H4 (cell line): ENCODE measurements at regions not wholly inside any gene's neighbourhood (a gene's known extent, or its start where the extent isn't known, plus 50 kb on each side); places are given as distances from the start of the nearest gene placed in this dataset.
A peak's percentile ranks its signal among the peaks of the same experiment; 100 is the strongest.
"Not testable (repeated sequence)": the region's sequence is repeated elsewhere in the genome, so short reads cannot be mapped to it uniquely, and the experiment has no call there.

Experiments used
- DNase-seq: peaks from one replicate; pipeline ENCODE4 v3.0.0-alpha.2; 2015; ENCODE audit warnings: low spot score

- DNase-seq, result peak; percentile 86
Observed at GRCh38 chr7:53596230-53596629, 560.8 kb downstream of the POM121L12 start.

DNA sequence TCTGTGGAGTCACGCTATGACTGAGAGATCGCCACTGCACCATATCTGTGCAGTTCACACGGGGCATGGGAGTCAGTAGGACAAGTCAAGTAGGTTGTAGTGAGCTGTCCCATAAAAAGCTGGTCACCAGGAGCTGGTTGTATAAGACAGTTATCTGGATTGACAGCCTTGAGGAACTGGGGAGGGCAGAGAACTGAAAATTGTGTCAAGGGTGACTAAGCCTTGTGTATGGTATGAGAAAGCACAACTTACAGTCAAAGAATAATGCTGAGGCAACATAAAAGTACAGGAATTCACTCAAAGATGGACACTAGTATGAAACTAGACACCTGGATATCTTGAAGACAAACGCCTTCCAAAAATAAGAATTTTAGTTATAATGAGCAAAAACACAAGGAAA is 564.9 kb downstream of the POM121L12 start:
- no peak for DNase-seq

GRCh38 chr7:53602817-53603418 is 567.5 kb downstream of the POM121L12 start:
- peak; percentile 45 for DNase-seq

- no peak for DNase-seq
Observed at GRCh38 chr7:53603461-53603860, 568.0 kb downstream of the POM121L12 start.

DNA sequence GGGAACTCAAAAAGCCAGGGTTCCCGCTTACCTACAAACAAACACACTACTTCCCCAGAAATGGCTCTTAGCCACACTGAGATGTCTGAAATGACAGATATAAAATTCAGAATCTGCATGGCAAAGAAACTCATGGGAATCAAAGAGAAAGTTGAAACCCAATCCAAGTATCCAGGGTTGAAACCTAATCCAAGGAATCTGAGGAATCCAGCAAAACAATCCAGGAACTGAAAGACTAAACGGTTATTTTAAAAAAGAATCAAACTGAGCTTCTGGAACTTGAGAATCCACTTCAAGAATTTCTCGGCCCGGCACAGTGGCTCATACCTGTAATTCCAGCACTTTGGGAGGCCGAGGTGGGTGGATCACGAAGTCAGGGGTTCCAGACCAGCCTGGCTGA is 568.8 kb downstream of the POM121L12 start:
- DNase-seq, result no peak

- no peak for DNase-seq
Observed at GRCh38 chr7:53607961-53608360, 572.5 kb downstream of the POM121L12 start.

DNA sequence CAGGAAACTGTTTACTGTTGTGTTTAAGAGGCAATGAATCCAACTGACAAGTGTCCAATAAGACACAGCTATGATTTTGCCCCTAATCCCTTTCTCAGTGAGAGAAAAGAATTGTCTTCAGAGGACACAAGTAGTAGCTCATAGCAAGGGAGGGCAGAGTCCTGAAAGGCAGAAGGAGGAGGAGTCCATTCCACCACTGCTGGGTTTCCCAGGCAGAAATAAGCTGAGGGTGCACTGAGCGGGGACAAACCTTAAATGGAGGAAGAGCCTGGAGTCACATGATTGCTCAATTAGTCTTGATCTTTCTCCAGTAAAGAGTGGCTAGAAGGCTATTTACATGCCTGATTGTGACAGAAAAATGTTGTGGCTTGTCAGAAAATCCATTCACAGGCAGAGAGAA is 573.8 kb downstream of the POM121L12 start:
- DNase-seq, result no peak

DNA sequence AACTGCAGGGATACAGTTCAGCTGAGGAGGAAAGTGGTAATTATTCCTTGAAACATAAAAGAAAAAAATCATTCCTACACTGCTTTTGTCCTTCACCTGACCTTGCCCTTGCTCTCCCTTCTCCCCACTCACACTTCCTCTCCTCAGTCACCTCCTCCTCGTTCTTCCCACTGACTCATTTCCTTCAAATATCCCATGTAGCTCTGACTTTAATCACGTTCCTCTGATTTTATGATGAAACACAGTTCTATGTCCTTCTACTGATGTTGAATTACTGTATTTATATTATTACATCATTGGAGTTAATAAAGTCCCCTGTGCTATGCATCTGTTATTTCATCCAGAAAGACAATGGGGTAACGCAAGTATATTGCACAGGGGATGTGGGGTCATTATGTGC is 575.6 kb downstream of the POM121L12 start:
- no peak for DNase-seq

GRCh38 chr7:53624356-53624755 is 588.9 kb downstream of the POM121L12 start:
- DNase-seq, result no peak

DNA sequence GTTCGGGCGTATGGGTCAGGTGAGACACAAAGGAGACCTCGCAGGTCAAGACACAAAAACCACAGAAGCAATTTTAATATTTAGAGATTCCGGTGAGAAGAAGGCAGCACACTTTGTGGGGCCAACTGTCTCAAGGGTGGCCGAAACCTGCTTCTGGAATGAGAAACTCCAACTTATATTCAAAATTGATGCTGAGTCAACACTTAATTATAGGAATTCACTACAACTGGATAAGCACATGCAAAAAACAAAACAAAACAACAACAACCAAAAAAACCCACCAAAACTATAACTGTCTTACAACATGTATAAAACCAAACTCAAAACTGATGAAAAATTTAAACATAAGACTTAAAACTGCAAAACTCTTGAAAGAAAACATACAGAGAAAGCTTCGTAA is 593.3 kb downstream of the POM121L12 start:
- no peak for DNase-seq

- DNase-seq, result not testable (repeated sequence)
Observed at GRCh38 chr7:53635251-53635650, 599.8 kb downstream of the POM121L12 start.

- DNase-seq, result no peak
Observed at GRCh38 chr7:53638517-53638916, 603.1 kb downstream of the POM121L12 start.

GRCh38 chr7:53641091-53641490 is 605.7 kb downstream of the POM121L12 start:
- DNase-seq, result no peak

DNA sequence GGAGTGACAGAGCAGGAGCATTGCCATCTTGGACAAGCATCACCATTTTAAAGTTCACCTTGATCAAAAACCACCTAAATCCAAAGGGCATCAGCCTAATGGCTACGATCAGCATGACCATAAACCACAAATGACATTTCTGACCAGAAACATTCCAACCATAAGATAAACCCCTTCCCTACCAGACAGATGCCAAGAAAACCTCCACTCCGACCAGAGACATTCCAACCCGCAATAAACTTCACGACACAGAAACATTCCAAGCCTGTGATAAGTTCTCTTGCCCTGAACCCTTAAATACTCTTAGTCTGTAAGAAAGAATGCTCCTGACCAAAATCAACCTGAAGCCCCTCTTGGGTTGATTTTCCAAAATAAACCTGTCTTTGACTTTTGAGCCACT is 606.9 kb downstream of the POM121L12 start:
- peak; percentile 18 for DNase-seq

- no peak for DNase-seq
Observed at GRCh38 chr7:53642866-53643265, 607.4 kb downstream of the POM121L12 start.

GRCh38 chr7:53656881-53657280 is 621.4 kb downstream of the POM121L12 start:
- no peak for DNase-seq

DNA sequence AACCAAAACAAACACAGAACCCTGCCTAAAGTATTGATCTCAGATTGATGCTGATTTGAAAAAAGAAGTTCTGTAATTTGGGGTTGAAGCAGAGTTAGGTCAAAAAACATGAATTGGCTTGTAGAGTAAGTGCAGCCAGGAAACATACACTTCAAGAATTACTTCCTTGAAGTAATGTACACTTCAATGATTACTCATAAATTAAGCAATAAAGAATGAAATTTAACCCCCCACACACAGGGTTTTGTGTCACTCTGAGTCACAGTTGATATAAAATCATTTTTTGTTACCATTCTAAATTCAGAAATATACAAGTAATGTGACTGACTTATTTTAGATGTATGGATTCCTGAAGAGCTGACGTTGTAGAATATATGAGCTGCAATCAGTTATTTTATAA is 622.2 kb downstream of the POM121L12 start:
- no peak for DNase-seq

DNA sequence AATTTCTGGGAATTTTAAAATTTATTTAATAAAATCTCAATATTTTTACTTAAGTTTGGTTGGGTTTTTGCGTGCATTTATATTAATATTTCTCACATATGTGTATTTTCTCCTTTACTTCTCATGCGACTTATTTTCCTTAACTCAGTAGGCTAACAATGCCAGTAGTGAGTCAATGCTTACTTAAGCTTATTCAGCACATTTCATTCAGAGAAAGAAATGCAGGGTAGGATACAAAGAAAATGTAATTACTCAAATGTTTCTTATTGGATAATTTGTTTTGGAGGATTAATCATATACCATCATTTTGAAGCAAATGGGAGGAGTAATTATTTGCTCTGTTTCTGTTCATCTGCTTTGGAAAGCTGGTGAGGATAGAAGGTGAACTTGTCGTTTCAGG is 623.5 kb downstream of the POM121L12 start:
- no peak for DNase-seq

GRCh38 chr7:53661645-53662217 is 626.3 kb downstream of the POM121L12 start:
- DNase-seq, result no peak

GRCh38 chr7:53672681-53673080 is 637.2 kb downstream of the POM121L12 start:
- DNase-seq, result no peak

- no peak for DNase-seq
Observed at GRCh38 chr7:53675835-53676234, 640.4 kb downstream of the POM121L12 start.

DNA sequence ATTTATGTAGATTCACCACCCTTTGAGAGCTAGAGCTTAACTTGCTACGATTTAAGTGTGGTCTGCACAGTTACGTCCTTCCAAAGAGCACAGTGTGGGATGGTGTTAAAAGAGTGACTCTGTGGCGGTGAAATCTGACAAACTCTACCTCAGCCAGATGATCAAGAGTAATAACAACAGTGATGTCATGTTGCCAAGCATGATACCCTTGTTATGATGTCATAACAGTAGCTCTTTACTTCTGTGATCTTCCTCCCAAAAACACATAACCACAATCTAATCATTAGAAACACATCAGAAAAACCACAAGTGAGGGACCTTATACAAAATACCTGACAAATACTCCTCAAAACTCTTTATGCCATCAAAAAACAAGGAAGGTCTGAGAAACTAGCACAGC is 649.3 kb downstream of the POM121L12 start:
- no peak for DNase-seq

DNA sequence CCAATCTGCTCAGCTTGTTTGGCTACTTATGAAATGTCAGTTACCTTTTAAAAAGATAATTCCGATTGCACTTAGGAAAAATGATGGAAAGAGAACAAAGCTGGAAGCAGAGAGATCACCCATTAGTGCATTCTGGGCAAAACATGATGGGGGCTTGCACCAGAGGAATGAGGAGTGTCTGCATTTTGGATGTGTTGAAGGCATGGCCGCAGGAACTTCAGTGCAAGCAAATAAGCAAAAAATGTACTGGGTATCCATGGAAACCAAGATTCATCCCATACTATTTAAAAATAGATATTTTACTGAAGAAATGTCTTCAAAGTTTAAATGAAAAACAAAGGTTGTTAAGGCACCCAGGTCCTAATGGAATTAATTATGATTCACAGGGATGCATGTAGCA is 655.0 kb downstream of the POM121L12 start:
- no peak for DNase-seq

DNA sequence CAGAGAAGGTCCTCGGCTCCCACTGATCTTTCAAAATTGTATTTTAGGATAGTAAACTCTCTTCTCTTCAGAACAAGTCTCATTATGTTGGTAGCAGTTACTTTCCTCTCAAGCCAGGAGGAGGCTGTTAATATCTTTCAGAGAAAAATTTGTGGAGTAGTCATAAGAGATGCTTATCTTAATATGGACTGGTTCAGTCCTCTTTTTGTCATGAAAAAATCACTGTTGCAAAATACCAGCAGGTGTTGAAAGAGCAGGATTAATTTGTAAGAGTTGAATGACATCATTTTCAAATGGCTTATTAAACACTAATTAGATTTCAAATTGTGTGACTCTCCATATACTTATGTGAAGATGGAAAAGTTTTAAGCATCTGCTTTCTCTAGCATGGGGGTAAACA is 662.5 kb downstream of the POM121L12 start:
- DNase-seq, result no peak
